Right renal pelvis (tissue), 4 donors: ENCODE measurements at regions not wholly inside any gene's neighbourhood (a gene's known extent, or its start where the extent isn't known, plus 50 kb on each side); places are given as distances from the start of the nearest gene placed in this dataset.
"Not testable (repeated sequence)": the region's sequence is repeated elsewhere in the genome, so short reads cannot be mapped to it uniquely, and the experiment has no call there.

ENCODE experiments used
- DNase-seq, 4 donors: peaks; one replicate each; pipeline ENCODE4 v3.0.0-alpha.2; 2013; ENCODE audit warnings: low read depth in 4 of 4, low spot score in 3 of 4, missing footprints in 1 of 4

DNA sequence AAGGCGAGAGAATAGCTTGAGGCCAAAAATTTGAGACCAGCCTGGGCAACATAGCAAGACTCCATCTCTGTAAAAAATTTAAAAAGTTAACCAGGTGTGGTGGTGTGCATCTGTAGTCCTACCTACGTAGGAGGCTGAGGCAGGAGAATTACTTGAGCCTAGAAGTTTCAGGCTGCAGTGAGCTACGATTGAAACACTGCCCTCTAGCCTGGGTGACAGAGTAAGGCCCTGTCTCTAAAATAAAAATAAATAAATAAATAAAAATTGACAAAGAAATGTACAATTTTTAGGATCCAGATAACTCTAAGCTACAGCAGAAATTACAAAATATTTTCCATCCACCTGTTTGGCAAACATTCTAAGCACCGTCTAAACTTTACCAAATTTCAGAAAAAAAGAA is 941.0 kb upstream of the ADGRB3 start:
- DNase-seq = no peak

DNA sequence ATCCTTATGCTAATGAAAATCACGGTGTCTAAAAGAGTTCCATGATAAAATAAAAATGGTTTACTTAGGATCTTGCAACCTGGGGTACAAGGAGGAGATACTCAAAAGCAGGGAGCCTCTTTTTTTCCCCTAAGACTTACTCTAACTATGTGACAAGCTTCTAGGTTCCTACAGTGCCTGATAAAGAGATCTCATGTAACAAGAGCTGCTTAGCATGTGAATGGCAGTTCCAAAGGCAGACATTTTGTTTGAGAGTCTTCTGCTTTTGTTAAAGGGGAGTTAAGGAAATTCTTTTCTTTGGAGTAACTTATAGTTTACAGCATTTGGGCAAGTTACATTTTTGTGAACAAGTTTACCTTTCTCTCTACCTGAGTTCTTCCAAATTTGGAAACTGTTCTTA is 945.8 kb upstream of the ADGRB3 start:
- no peak for DNase-seq

DNA sequence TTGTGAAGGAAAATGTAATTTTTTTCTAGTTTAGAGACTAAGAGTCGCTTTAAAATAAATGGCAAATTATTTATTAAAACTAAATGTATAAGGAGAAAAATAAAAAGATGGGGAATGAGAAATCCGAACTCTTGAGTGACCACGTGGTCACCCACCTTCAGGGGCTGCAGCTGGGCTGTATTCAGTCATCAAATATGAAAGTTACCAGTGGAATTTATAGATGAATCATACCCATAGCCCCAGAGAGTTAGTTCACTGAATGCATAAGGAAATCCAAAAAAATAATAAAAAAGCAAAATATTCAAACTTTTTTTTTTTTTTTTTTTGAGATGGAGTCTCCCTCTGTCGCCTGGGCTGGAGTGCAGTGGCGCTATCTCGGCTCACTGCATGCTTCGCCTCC is 947.7 kb upstream of the ADGRB3 start:
- no peak for DNase-seq

DNA sequence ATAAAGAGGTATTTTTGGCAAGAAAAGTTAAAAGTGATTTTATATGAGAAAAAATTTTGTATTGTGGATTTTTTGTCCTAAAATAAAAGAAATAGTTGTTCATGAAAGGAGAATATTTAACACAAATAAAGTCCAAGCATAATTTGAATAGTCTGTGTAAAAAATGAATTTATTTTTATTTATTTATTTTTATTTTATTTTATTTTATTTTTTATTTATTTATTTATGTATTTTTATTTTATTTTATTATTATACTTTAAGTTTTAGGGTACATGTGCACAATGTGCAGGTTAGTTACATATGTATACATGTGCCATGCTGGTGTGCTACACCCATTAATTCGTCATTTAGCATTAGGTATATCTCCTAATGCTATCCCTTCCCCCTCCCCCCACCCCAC is 948.9 kb upstream of the ADGRB3 start:
- DNase-seq = not testable (repeated sequence)

DNA sequence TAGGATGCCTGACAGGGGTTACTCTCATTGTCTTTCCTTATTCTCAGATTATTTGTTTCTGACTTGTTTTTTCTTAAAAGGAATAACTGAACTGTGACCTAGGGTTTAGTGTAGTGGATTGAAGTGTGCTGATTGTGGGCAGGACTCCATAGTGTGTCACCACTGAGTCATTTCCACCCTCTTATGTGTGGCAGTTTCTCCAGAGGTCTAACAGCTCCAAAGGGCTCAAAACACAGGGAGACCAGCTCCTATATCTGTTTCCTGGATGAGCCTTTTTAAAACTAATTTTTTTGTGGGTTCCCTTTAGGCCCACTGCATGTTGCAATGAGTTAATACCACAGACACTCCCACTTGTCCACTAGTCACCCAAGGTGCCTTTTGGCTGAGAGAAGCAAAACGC is 951.1 kb upstream of the ADGRB3 start:
- DNase-seq = no peak

DNA sequence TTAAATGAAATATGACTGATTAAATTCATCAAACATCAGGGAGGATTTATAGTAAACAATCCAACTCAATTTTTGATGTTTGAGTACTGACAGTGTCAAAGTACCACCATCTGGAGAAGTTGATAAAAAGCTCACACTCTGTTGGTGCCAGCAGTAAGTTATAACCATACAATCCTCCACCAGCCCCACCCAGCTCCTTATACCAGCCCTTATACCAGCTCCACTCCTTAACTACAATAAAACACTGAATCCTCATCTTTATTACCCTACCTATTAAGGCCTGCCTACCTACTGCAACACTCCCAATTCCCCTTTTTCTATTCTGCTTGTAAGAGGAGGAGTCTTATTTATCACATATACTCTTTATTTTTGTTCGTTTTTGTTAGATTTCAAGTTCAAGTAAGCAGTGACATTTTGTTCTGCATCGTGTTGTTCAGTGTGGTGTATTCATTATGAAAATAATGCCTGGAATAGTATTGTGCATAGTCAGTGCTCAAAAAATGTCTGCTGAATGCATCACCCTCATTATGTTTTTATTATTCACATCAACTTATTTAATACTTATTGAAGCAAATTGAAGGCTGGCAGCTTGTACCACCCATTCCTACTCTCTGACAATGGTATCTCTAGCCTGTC is 954.7 kb upstream of the ADGRB3 start:
- DNase-seq = no peak

DNA sequence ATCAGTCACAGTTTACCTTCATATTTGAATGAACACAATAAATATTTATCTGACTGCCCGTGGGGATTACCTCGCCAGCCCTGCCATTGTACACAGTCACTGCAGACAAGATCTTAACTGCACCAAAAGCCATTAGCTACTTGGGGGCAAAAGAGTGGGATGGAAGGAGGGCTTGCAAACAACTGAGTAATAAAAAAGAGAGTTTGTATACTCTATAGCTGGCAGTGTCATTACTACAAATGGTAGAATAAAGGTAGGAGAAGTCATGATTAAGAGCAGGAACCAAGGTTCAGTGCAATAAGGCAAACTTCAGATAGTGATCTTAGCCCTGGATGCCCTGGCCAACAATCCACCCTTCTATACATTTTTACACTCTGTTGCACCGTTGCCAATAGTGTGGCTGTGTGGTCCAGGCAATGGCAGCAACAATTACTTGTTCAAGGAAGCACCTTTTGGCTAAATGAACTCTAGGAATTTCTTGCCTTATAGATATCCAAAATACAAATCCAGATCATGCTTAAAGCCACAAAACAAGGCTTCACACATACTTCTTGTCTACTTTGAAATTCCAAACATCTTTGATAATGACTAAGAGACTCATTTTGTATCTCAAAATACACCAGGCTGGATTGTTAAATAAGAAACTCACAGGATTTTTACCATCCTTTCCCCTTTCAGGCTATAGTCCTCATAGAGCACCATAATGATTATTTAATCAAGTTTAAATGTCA is 955.4 kb upstream of the ADGRB3 start:
- DNase-seq = no peak

DNA sequence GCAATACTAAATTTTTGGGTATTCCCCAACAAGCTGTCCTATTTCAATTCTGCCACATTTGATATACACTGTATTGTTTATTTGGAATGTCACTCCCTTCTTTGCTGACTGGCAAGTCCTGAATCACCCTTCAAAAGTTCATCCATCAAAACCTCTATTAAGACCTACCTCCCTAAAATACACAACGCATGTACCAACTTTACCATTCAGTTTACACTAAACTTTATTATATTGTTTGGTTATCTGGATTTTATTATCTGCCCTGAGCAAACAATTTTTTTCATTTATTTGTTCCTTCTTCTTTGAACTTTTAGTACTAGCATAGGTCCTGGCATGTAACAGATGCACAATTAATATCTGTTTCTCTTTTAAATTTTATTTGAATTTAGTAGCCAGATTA is 958.2 kb upstream of the ADGRB3 start:
- no peak for DNase-seq

DNA sequence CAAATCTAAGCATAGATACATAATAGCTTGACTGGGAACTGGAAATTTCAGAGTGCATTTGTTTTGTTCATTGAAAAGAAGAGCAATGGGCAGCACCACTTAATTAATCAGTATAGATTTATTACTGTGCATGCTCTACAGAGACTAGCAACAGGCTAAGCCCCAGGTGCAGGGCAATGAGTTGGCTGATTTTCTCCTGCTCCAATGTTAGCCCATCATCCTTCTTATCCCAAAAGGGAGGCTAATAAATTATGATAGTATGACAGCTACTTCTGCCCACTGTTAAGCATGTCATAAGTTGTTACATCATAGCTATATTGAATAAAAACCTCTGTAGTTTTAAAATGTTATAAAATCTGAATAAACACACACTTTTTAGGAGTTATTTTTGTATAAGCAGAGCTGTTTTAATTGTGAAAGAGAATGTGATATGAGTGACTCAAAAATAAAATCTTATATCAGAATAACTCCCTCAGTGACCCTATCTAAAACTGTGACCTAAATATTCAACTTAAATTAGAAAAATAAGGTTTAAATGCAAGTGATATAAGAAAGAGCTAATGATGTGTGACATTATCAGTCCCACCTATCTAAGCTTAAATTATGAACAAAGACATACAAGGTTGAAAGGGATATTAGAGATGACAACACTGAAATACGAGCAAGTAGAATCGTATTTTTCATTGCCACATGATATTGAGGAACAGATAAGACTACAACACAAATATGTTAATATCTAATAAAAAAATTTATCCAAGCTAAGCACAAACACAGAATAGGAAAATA is 967.3 kb upstream of the ADGRB3 start:
- DNase-seq = no peak

DNA sequence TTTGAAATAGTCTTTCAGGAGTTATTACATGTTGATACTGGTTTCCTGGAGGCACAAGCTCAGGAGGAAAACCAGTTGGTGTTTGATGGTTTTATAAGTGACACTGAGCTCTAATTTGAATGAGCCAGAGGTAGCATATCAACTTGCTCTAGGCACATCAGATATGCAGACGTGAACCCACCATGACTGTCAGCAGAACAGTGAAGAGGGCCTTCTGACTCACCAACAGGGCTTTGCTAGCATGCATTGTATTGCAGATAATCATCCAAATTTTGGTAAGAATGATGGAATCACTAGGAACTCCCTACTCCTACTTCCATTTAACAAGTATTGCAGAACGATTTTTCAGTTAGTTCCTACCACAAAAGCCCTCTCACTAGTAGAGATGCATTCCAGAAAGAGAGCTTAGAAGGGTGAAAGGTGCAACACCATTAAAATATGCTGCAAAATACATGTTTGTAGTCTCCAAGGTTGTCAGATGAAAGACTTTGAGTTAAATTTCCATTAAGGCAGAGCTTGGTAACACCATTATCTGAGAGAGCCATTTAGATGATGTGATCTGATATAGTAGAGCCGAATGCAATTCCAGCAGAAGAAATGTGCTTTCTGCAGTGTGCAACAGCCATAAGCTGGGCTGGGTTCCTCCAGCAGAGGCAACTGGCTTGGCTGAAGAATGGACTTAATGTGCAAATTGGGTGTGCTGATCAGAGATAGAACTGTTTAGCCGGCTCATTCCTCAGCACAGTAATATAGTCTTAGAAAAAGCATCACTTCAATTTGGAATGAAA is 968.7 kb upstream of the ADGRB3 start:
- DNase-seq = no peak

DNA sequence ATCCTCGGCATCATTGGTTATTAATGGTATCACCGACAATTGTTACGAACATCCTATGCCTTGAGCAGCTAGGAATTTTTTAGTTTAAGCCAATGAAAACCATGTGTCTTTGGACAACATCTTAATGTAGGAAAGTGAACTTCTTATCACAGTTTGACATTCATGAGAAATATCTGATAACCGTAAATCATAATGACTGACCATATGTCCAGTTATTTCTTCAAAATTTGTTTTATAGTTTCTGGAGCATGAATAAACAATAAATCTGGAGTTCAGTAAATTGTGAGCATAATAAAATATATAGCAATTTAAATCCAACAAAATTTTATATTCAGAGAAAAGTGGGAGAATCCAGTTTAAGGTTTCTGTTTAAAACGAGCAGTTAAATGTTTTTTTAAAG is 970.1 kb upstream of the ADGRB3 start:
- DNase-seq = no peak

DNA sequence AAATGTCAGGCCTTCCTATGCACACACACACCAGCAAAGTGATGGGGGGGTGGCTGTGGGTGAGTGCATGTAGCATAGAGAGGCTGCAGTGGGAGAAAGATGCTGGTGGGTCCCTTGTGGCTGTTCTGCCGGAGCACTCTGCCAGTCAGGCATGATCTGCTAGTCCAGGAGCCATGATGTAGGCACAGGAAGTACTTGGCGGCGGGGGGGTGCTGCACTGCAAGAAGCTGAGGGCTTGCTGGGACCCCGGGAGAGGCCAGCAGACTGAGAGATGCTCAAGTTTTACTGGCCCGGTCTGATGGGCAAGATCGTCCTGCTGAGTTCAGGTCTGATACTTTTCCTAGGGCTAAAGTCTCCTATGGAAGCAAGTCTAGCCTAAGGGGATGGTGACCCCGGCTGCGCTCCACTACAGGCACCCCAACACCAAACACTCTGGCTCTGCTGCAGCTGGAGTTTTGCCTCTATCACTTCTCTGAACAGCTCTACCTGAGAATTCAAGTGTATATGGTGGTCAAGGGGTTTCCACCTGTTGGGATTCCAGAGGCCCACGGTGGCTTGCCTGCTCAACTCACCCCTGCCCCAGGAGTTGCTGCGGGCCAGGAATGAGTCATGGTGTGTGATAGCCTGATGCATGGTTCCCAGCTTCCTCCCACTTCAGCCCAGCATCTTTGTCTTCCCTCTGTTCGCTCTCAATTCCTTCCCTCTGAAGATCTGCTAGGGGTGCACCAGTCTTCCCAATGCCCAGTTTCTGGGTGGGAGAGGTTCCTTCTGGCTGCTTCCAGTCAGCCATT is 971.8 kb upstream of the ADGRB3 start:
- DNase-seq = no peak

DNA sequence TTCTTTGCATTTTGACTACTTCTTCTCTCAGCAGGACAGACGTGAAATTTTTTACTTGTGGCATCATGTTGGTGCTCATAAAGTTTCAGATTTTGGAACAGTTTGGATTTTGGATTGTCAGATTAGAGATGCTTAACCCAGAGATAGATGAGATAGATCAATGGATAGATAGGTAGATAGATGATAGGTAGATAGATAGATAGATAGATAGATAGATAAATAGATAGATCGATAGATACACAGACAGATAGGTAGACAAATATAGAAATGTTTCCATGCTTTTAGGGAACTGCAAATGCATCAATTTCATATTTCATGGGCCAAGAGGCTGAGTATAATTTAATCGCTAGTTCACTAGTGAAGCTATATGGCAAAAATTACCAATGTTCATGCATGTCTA is 981.5 kb upstream of the ADGRB3 start:
- DNase-seq = no peak

DNA sequence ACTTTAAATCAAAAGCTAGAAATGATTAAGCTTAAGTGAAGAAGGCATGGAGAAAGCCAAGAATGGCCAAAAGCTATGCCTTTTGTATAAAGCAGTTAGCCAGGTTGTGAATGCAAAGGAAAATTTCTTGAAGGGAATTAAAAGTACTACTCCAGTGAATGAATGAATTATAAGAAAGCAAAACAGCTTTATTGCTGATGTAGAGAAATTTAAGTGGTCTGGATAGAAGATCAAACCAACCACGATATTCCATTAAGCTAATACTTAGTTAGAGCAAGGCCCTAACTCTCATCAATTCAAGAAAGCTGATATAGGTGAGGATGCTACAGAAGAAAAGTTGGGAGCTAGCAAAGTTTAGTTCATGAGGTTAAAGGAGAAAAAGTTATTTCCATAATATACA is 988.5 kb upstream of the ADGRB3 start:
- no peak for DNase-seq

DNA sequence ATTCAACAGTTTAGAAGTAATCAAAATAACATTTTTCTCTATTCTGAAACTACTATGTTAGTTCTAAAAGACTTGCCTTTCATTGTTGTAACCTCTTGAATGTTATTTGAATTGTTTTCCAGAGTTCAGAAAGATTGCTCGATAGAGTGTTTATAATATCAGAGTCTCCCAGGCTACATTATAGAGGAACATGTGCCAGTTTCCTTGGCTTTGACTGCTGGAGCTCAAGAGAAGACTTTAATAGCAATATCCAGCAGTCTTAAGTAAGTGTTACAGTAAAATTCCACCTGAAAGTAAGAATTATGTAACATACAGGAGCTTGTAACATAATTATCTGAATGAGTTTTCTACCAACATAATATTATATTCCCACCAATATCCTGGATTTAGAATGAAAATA is 991.8 kb upstream of the ADGRB3 start:
- DNase-seq = no peak

DNA sequence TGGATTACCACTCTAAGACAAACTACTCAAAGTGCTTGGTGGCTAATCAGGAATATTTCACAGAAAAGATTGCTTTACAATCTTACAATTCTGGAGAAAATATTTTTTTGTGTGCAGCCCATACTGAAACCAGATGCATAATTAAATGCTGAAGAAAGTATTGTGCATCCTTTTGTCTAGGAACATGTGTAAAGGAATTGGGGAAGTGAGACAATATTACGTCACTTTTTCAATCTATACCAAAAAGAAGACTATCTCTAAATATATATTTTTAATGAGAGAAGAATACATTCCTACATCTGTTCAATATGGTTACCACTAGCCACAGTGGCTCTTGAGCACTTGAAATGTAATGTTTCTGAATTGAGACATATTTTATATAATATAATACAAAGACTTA is 992.5 kb upstream of the ADGRB3 start:
- no peak for DNase-seq

DNA sequence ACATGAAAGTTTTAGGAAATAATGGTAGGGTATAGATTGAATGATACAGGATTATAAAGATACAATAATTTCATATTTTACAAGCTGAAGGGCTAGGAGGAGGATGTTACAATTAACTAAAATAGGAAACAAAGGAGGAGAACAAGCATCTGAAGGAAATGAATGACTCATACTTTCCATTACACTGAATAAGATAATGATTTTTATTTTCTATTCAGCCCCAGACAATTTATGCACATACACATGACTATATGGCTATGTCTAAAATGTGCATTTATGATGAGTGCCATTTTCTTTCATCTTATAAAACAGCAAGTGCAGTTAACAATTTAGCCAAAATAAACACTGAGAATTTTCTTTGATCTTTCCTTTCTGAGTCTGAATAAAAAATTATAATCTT is 994.6 kb upstream of the ADGRB3 start:
- DNase-seq = no peak

DNA sequence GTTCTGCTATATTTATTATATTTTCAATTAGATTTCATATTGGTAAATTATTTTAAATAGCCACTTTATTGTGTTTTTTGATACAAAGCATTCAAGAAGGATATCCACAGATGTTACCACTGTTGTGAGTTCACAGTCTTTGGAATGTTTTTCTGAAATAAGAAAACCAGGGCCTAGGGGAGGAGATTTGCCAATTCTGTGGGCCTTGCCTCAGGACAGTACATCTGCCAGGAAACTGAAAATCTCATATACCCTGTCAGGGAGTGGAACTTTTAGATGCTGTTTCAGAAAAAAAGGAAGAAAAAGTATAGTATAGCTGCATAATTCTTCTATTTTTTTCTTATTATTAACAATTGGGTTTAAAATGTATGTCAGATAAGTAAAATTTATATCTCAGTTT is 995.9 kb upstream of the ADGRB3 start:
- DNase-seq = no peak

DNA sequence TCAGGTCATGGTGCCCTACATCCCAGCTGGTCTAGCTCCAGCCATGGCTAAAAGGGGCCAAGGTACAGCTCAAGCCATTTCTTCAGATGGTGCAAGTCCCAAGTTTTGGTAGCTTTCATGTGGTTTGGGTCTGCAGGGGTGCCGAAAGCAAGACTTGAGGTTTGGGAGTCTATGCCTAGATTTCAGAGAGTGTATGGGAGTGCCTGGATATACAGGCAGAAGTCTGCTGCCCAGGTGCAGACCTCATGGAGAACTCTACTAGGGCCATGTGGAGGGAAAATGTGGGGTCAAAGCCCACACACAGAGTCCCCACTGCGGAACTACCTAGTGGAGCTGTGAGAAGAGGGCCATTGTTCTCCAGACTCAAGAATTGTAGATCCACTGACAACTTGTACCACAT is 1000.9 kb upstream of the ADGRB3 start:
- DNase-seq = no peak

DNA sequence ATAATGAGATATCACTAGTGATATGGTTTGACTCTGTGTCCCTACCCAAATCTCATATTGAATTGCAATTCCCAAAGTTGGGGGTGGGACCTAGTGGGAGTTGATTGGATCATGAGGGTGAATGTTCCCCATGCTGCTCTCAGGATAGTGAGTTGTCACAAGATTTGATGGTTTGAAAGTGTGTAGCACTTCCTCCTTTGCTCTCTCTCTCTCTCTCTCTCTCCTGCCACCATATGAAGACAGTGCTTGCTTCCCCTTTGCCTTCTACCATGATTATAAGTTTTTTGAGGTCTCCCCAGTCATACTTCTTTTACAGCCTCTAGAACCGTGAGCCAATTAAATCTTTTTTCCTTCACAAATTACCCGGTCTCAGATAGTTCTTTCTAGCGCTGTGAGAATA is 1002.0 kb upstream of the ADGRB3 start:
- DNase-seq = no peak
